AG04449 (cell line): ENCODE measurements at regions not wholly inside any gene's neighbourhood (a gene's known extent, or its start where the extent isn't known, plus 50 kb on each side); places are given as distances from the start of the nearest gene placed in this dataset.
A peak's percentile ranks its signal among the peaks of the same experiment; 100 is the strongest.

ENCODE experiments used
- CTCF ChIA-PET: fragments of 350-600 bp; formaldehyde crosslinking; extraction: SDS; loops from one replicate; lab custom pipeline; 2021; ENCODE audit warnings: antibody characterized with exemption; lab: Yijun Ruan, JAX
- POLR2A ChIA-PET: fragments of 400-600, 350-600 bp; formaldehyde crosslinking; extraction: SDS; loops from one replicate; lab custom pipeline; 2020; ENCODE audit warnings: antibody characterized with exemption, inconsistent platforms; lab: Yijun Ruan, JAX
- DNase-seq: peaks from one replicate; pipeline ENCODE4 v3.0.0-alpha.2; 2010; ENCODE audit warnings: low read depth, low spot score
- H3K4me3 ChIP-seq: 2 replicates; pipeline ENCODE4 v1.5.1; 2011; ENCODE audit warnings: low read depth, mild to moderate bottlenecking, control low read depth, low read length
- CTCF ChIP-seq: IDR thresholded peaks from one replicate; pipeline ENCODE4 v1.5.1; 2011; ENCODE audit warnings: mild to moderate bottlenecking, moderate library complexity, low read length, control low read depth, inconsistent platforms; ENCODE audit not compliant: insufficient read depth; ENCODE audit errors: missing control alignments

GRCh38 chr3:72013084-72013483 lies 228.1 kb upstream of the PROK2 start:
- H3K4me3 ChIP-seq, result no peak overlapping the region
- DNase-seq, result no peak
- TF ChIP-seq CTCF, result no peak
- POLR2A ChIA-PET, result no interaction called here
- CTCF ChIA-PET, result interaction anchor here (1.9 kb wide), 1 partner anchor 253 kb away, joined by 5 read pairs; no protein-coding TSS in a partner anchor

GRCh38 chr3:72012363-72012762 lies 227.4 kb upstream of the PROK2 start:
- no peak for TF ChIP-seq CTCF
- no peak for DNase-seq
- no peak overlapping the region for H3K4me3 ChIP-seq
- ChIA-PET POLR2A (no interaction called here), CTCF (interaction anchor here (1.9 kb wide), 1 partner anchor 253 kb away, joined by 5 read pairs; no protein-coding TSS in a partner anchor)

- no peak overlapping the region for H3K4me3 ChIP-seq
- TF ChIP-seq CTCF, result no peak
- peak; percentile 87 for DNase-seq
- ChIA-PET CTCF (no interaction called here), POLR2A (no interaction called here)
Observed at GRCh38 chr3:72011485-72011884, 226.5 kb upstream of the PROK2 start.

GRCh38 chr3:72009851-72010443 lies 225.0 kb upstream of the PROK2 start:
- ChIA-PET CTCF (interaction anchor here (1.0 to 2.1 kb wide), 5 partner anchors 9 to 27 kb away, joined by 3 to 8 read pairs (median 3); no protein-coding TSS in a partner anchor), POLR2A (interaction anchor here (0.6 kb wide), 1 partner anchor 128 kb away, joined by 3 read pairs; no protein-coding TSS in a partner anchor)
- TF ChIP-seq CTCF, result no peak
- H3K4me3 ChIP-seq, result no peak overlapping the region
- no peak for DNase-seq

- no peak overlapping the region for H3K4me3 ChIP-seq
- TF ChIP-seq CTCF, result no peak
- no peak for DNase-seq
- ChIA-PET CTCF (interaction anchor here (2.1 kb wide), 1 partner anchor 9 kb away, joined by 8 read pairs; no protein-coding TSS in a partner anchor), POLR2A (interaction anchor here (1.3 kb wide), 1 partner anchor 9 kb away, joined by 3 read pairs; no protein-coding TSS in a partner anchor)
Observed at GRCh38 chr3:72008226-72008996, 223.5 kb upstream of the PROK2 start.
